ENCODE measurements at regions not wholly inside any gene's neighbourhood (a gene's known extent, or its start where the extent isn't known, plus 50 kb on each side); places are given as distances from the start of the nearest gene placed in this dataset.

- Histone ChIP-seq H3K27ac (no peak overlapping the region), H3K4me3 (no peak overlapping the region), H3K4me1 (no peaks in the 10 kb centered on the region), H3K9me3 (no peaks in the 10 kb centered on the region), H3K27me3 (peaks cover 7% of the 10 kb centered on the region), H3K36me3 (no peaks in the 10 kb centered on the region)
- no peak for TF ChIP-seq CTCF (IDR thresholded peaks at IDR 0.05)
- no peak for DNase-seq
- no peak for ATAC-seq
- intact Hi-C loops (cut with DNase I) = no loop called here
Observed at GRCh38 chr19:28150129-28150528, 1062.8 kb downstream of the UQCRFS1 start.

DNA sequence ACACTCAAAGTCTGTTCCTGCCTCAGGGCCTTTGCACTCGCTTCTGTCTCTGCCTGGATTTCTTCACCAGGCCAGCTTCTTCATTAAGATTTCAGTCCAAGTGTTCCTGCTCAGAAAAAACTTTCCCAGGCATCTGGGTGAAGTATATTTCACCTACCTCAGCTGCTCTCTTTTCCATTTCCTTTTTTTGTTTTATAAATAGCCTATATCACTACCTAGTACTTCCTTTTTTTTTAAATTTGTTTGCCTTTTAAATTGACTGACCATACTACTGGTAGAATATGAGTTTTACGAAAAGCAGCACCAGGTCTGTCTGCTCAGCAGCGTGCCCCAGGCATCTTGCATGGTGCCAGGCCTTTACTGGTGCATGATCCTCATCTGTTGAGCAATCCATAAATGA lies 1064.4 kb downstream of the UQCRFS1 start:
- H3K4me3 ChIP-seq = no peak overlapping the region
- H3K36me3 ChIP-seq = no peaks in the 10 kb centered on the region
- TF ChIP-seq CTCF (IDR thresholded peaks at IDR 0.05) = no peak
- intact Hi-C loops (cut with DNase I) = no loop called here
- peaks cover 7% of the 10 kb centered on the region for H3K27me3 ChIP-seq
- ATAC-seq (no peak), DNase-seq (no peak)
- no peak overlapping the region for H3K27ac ChIP-seq
- H3K9me3 ChIP-seq = no peaks in the 10 kb centered on the region
- no peaks in the 10 kb centered on the region for H3K4me1 ChIP-seq

DNA sequence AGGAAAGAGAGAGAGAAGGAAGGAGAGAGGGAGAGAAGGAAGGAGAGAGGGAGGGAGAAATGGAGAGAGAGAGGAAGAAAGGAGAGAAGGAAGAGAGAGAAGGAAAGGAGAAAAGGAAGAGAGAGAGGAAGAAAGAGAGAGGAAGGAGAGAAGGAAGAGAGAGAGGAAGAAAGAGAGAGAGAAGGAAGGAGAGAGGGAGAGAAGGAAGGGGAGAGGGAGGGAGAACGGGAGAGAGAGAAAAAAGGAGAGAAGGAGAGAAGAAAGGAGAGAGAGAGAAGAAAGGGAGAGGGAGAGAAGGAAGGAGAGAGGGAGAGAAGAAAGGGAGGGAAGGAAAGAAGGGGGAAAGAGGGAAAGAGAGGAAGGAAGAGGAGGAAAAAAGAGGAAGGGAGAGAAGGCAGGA lies 1070.7 kb downstream of the UQCRFS1 start:
- Histone ChIP-seq H3K27me3 (no peaks in the 10 kb centered on the region), H3K4me1 (no peaks in the 10 kb centered on the region)
- no peak for ATAC-seq

DNA sequence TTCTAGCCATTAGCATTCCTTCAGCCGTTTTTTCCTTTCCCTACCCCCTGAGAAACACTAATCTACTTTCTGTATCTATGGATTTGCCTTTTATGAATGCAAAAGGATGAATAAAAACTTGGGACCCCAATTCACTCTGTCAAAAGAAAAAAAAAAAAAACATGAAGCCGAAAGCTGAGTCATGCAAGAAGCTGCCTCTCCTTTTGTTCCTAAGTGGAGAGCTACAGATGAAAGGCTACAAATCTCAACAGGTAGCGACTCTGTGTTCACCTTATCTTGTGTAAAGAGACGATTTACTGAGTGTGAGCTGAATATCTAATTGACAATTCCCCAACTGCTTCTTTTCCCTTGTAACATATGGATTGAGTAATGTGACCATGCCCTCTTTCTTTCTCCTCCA lies 1072.8 kb downstream of the UQCRFS1 start:
- intact Hi-C loops (cut with DNase I) = no loop called here
- no peak for ATAC-seq

More for the DNA sequence above, 1070.7 kb downstream of the UQCRFS1 start:
- Histone ChIP-seq H3K36me3 (no peaks in the 10 kb centered on the region), H3K9me3 (no peaks in the 10 kb centered on the region), H3K4me3 (no peak overlapping the region), H3K27ac (no peak overlapping the region)
- DNase-seq = no peak
- no peak for TF ChIP-seq CTCF (IDR thresholded peaks at IDR 0.05)
- intact Hi-C loops (cut with DNase I) = no loop called here

GRCh38 chr19:28137772-28138171 lies 1075.2 kb downstream of the UQCRFS1 start:
- no peaks in the 10 kb centered on the region for H3K27me3 ChIP-seq
- ATAC-seq (no peak), DNase-seq (no peak)
- TF ChIP-seq CTCF (IDR thresholded peaks at IDR 0.05) = no peak
- no peaks in the 10 kb centered on the region for H3K4me1 ChIP-seq
- H3K9me3 ChIP-seq = no peaks in the 10 kb centered on the region
- intact Hi-C loops (cut with DNase I) = no loop called here
- H3K27ac ChIP-seq = no peak overlapping the region
- no peaks in the 10 kb centered on the region for H3K36me3 ChIP-seq
- H3K4me3 ChIP-seq = no peak overlapping the region

More for the DNA sequence above, 1072.8 kb downstream of the UQCRFS1 start:
- no peak overlapping the region for H3K4me3 ChIP-seq
- H3K9me3 ChIP-seq = no peaks in the 10 kb centered on the region
- no peak for TF ChIP-seq CTCF (IDR thresholded peaks at IDR 0.05)
- H3K27me3 ChIP-seq = no peaks in the 10 kb centered on the region
- no peaks in the 10 kb centered on the region for H3K36me3 ChIP-seq
- no peak for DNase-seq
- no peak overlapping the region for H3K27ac ChIP-seq
- H3K4me1 ChIP-seq = no peaks in the 10 kb centered on the region

GRCh38 chr19:28136796-28137195 lies 1076.2 kb downstream of the UQCRFS1 start:
- H3K9me3 ChIP-seq = no peaks in the 10 kb centered on the region
- no peak overlapping the region for H3K4me3 ChIP-seq
- H3K36me3 ChIP-seq = no peaks in the 10 kb centered on the region
- TF ChIP-seq CTCF (IDR thresholded peaks at IDR 0.05) = no peak
- no peak for DNase-seq
- ATAC-seq = no peak
- intact Hi-C loops (cut with DNase I) = no loop called here
- no peak overlapping the region for H3K27ac ChIP-seq
- no peaks in the 10 kb centered on the region for H3K27me3 ChIP-seq
- no peaks in the 10 kb centered on the region for H3K4me1 ChIP-seq

Measured in upper lobe of right lung (tissue), 1 donor.